IPS-NIHi7 (cell line): ENCODE measurements at regions not wholly inside any gene's neighbourhood (a gene's known extent, or its start where the extent isn't known, plus 50 kb on each side); places are given as distances from the start of the nearest gene placed in this dataset.

ENCODE experiments used
- DNase-seq: peaks from one replicate; pipeline ENCODE4 v3.0.0; 2012; ENCODE audit warnings: mixed read lengths; ENCODE audit errors: extremely low spot score

GRCh38 chr18:40956213-40956612, 998.8 kb upstream of the PIK3C3 start:
- no peak for DNase-seq

DNA sequence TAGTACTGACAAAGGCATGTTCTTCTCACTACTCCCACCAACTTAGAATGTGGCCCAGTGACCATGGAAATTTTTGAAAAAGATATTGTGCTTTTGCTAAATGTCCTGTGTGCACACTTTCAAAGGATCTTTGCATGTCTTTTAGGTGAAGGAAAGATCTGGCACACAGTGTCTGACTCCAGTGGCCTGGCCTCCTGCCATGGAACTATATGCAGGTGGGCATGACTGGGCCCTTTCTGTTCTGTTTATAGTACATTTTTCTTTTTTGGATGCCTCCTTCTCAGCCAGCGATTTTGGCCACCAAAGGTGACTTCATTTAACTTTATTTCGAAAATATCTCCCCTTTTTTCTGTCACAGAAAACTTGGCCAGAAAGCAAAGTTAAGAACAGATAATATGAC, 999.7 kb upstream of the PIK3C3 start:
- DNase-seq, result no peak

DNA sequence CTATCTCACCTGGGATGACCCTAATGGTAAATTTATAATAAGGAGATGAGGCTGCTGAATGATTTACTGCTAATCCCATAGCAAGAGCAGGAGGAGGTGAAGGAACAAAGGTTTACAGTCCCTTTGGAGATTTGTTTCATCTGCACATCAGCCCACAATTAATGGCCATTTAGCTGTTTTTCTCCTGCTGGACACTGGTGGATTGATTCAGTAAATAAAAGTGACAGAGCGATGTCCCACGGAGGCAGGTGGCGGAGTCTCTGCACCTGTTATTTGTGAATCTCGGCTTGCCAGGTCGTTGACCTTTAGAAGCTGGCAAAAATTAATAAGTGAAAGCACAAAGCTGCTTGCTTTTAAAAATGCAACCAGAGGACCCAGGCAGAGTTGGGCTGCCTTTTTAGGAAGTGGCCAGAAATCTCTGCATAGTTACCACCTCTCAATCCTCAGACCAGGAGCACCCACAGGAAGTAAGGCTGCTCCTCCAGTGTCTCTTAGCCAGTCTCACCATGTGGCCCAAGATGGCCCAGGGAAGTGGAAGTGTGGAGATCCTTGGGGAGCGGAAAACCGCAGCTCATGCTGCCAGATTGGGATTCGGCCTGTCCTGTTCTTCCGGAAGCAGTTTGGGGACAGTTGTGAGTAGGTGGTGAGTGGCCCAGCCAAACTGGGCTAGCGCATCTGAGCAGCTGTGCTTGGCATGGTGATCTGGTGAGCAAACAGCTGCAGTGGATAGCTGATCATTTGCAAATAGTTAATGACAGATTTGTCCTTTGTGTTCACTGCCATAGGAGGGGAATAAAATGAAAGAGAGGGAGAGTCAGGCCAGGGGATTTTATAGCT, 1005.7 kb upstream of the PIK3C3 start:
- DNase-seq, result no peak

DNA sequence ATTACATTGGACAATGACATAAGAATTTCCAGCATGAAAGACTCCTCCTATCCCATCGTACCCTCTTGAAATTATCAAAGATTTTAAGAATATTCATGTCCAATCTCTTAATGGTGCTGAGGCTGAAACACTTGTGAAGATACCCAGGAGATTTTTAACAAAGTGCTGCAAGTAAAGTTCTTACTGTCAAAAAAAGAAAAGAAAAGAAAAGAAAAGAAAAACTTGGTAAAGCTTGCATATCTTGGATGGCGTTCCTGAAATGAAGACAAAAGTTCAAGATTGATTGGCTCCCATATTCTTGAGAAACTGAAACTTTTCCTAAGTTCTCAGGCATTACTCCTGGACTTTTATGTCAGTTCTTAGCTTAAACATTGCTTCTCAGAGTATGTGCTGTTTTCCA, 1010.5 kb upstream of the PIK3C3 start:
- no peak for DNase-seq

- no peak for DNase-seq
These were observed 1015.1 kb upstream of the PIK3C3 start for GRCh38 chr18:40939656-40940515.

- no peak for DNase-seq
These were observed 1016.4 kb upstream of the PIK3C3 start for GRCh38 chr18:40938615-40939014.

GRCh38 chr18:40937386-40937785, 1017.6 kb upstream of the PIK3C3 start:
- DNase-seq, result no peak

- peak; percentile 33 for DNase-seq
These were observed 1019.6 kb upstream of the PIK3C3 start for GRCh38 chr18:40935423-40935822.

DNA sequence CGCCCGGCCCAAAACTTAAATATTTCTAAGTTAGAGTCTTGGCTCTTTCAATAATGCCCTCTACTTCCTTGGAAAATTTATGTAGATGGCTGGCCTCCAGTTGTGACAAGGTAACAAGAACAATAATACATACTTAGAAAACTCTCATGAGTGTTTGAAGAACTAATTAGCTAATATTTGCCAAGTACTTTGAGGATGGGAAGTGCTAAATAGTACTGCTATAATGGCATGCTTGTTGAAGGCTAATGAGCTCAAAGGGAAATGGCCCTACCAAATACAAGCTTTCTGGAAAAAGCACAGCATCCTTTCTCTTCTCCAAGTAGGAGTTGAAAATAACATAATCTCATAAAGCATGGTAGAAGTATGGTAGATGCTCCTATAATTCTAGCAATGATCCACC, 1022.2 kb upstream of the PIK3C3 start:
- no peak for DNase-seq

DNA sequence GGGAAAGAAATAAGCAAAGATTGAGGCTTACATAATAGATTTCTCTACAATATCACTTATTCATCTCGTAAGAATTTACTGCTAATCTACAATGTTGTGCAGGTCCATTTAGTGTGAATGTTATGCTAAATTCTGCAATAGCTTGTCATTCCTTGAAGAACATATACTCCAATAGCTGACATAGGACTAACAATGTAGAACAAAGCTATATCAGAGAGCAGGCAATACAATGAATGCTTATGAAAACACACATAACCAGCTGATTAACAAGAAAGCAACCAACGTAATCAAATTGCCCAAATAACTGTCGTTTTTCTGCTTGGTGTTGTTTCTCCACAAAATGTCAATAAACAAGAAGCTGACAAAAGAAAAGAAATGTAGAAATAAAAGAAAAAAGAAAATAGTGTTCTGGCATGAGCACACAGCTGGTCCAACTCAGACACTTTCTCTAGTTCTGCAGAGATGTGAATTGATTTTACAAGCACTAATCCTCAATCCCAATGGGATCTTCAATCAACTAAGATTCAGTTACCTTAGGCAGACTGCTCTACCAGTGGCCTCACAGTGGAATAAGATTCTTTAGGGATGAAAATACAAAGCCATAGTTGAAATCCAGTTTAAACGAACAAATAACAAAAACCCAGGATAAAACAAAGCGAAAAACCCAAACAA, 1024.7 kb upstream of the PIK3C3 start:
- DNase-seq, result no peak

- DNase-seq, result no peak
These were observed 1025.6 kb upstream of the PIK3C3 start for GRCh38 chr18:40929399-40929798.

DNA sequence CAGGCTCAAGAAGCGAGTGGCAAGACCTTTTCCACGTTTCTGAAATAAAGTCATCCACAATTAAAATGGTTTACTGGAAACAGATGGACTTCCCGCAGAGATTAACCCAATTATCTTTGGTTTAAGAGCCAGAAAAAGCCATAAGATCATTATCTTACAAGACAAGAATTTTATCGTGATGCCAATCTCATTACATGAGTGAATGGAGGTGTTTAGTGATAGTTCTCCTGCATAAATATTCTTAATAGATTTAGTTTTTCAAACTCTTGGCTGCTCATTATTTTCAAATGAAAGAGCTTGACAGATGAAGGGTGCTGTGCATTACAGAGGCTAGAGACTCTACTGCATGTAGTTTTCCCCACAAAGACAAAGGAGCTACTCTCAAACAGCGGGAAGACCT, 1028.4 kb upstream of the PIK3C3 start:
- no peak for DNase-seq

DNA sequence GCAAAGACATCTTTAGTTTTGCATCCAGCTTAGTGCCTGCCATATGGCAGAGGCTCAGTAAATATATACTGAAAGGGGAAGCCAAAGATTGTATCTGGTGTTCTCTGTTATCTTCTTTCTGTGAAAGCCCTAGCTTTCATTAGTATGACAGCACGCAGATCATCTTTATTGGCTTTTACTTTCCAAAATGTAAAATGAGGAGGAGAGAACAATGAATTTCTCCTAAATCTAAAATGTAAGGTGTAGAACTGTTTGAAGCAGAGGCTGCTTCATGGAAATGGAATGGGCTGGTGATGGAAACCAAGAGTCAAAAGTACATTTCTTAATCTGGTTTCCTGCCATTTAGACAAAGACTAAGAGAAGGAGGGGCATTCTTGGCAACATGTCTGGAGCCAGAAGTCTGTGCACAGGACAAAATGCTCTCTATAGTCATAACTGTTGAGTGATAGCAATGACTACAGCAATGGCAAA, 1029.9 kb upstream of the PIK3C3 start:
- DNase-seq, result no peak

GRCh38 chr18:40921845-40922629, 1033.0 kb upstream of the PIK3C3 start:
- no peak for DNase-seq

DNA sequence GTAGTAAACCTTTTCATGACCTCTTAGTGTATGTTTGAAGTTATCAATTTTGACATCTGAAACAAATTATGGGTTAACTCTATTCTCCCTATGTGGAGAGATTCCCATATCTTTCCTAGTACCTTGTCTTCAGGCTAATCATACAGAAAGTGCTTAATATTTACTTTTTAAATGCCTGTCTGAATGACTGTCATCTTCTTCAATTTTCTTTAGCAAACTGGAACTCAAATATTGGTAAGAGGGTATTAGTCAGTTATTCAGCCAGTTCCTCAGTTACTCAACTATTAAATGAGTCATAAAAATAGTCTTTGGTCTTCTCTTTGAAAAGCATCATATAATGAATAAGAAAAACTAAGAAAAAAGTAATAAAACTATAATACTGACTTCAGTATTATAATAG, 1038.0 kb upstream of the PIK3C3 start:
- DNase-seq, result no peak

DNA sequence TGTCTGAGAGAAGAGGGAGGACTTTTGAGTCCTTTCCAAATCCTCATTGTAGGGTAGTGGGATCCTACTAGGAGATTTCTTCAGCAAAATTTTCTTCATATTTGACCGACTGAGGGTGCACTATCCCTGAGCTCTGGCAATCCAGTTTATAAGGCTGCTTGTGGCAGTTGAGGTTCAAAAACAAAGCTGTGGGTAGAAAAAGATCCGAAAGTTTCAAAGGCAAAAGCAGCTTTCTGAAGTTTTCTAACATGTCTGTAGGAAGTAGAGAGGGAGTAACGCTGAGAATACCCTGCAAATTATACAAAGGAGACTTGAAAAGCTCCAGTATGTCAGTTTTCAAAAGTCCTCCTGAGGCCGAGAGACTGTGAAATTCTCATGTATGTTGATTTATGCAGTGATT, 1039.3 kb upstream of the PIK3C3 start:
- DNase-seq, result no peak

DNA sequence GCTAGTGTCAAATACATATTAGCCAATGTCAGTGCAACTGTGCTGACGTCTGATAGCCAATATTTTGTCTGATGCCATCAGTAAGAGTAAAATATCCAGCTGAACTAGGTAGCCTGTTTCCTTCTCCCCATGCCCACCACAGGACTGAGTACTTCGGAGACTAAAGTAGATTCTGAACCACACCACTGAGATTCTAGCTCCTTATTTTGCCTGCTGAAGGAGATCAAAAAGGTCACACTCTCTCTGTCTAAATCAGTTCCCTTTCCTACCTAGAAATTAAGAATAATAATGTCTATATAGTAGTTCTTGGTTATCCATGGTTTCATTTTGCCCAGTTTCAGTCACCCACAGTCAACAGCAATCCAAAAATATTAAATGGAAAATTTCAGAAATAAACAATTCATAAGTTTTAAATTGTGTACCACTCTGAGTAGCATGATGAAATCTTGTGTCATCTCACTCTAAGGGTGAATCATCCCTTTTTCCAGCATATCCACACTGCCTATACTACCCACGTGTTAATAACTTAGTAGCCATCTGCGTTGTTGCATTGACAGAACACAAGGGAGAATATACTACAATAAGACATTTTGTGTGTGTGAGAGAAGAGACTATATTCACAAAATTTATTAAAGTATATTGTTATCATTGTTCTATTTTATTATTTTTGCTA, 1043.3 kb upstream of the PIK3C3 start:
- no peak for DNase-seq

DNA sequence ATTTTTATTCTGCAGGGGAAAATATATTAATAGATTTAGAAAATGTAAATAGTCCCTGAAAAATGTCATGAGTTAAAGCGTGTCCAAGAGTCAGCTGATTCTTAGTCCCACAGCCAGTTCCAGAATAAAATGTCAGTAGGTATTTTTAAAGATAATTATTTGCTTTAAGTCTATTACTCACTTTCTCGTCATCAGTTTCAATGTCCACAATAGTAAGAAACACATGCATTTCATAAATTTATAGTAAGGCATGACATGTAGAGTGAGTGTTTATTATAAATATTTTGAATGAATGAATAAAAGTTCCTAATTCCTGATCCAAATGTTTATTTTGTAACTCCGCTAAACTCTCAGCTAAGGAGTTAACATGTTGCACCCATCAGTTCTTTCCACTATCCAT, 1044.0 kb upstream of the PIK3C3 start:
- no peak for DNase-seq

DNA sequence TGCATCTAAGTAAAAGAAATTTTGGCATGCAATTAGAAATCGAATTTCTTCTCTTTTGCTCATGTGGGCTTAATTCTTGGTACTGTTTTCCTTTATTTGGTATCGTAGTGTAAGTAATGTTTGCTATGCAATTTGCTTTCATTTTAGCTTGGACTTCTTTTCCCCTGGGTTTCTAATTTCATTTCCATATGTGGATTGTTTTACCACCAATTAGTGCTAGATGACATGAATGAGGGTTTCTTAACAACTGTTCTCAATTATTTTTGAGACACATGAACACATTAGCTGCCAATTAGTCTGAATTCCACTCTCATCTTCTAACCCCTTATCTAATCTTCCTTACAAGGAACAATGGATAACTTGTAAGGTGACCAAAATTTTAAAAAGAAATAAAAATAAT, 1047.2 kb upstream of the PIK3C3 start:
- no peak for DNase-seq

GRCh38 chr18:40904295-40904694, 1050.7 kb upstream of the PIK3C3 start:
- no peak for DNase-seq

DNA sequence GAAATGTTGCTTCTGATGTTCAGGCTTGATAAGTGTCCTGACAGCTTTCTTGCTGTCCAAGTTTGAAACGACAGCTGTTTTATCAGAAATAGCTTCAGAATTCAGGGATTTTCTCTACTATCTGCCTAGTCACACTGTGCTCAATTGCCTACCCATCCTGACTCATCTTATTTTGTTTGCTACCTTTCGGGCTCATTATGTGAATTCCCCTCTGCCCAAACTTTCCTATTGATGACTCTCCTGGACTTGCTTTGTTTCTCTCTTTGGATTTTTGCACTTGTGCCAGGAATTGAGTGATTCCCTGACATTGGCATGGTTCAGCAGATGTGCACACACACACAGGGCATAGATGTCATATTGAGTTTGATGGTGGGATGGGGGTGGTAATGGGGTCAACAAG, 1052.6 kb upstream of the PIK3C3 start:
- DNase-seq, result peak; percentile 10
